ENCODE measurements at regions not wholly inside any gene's neighbourhood (a gene's known extent, or its start where the extent isn't known, plus 50 kb on each side); places are given as distances from the start of the nearest gene placed in this dataset.

- DNase-seq (ENCODE audit: low spot score), result no peak
Measured at GRCh38 chr1:98480271-98480670, 181.2 kb upstream of the SNX7 start.

- no peak for DNase-seq (ENCODE audit: low spot score)
Measured at GRCh38 chr1:98478121-98478520, 183.4 kb upstream of the SNX7 start.

GRCh38 chr1:98472878-98473277 lies 188.6 kb upstream of the SNX7 start:
- no peak for DNase-seq (ENCODE audit: low spot score)

- DNase-seq (ENCODE audit: low spot score), result no peak
Measured at GRCh38 chr1:98471633-98472032, 189.9 kb upstream of the SNX7 start.

GRCh38 chr1:98468111-98468717 lies 193.3 kb upstream of the SNX7 start:
- DNase-seq (ENCODE audit: low spot score), result no peak

GRCh38 chr1:98467586-98467985 lies 193.9 kb upstream of the SNX7 start:
- DNase-seq (ENCODE audit: low spot score), result no peak

GRCh38 chr1:98467122-98467521 lies 194.4 kb upstream of the SNX7 start:
- DNase-seq (ENCODE audit: low spot score), result no peak

- DNase-seq (ENCODE audit: low spot score), result no peak
Measured at GRCh38 chr1:98461873-98462385, 199.6 kb upstream of the SNX7 start.

GRCh38 chr1:98460136-98460535 lies 201.4 kb upstream of the SNX7 start:
- DNase-seq (ENCODE audit: low spot score), result no peak

- DNase-seq (ENCODE audit: low spot score), result no peak
Measured at GRCh38 chr1:98459486-98459870, 202.0 kb upstream of the SNX7 start.

- DNase-seq (ENCODE audit: low spot score), result no peak
Measured at GRCh38 chr1:98458511-98459485, 202.7 kb upstream of the SNX7 start.

GRCh38 chr1:98457248-98457647 lies 204.3 kb upstream of the SNX7 start:
- DNase-seq (ENCODE audit: low spot score), result no peak

GRCh38 chr1:98454666-98455065 lies 206.9 kb upstream of the SNX7 start:
- no peak for DNase-seq (ENCODE audit: low spot score)

GRCh38 chr1:98453066-98453465 lies 208.5 kb upstream of the SNX7 start:
- DNase-seq (ENCODE audit: low spot score), result no peak

- DNase-seq (ENCODE audit: low spot score), result no peak
Measured at GRCh38 chr1:98452162-98452561, 209.4 kb upstream of the SNX7 start.

GRCh38 chr1:98441281-98441680 lies 220.2 kb upstream of the SNX7 start:
- DNase-seq (ENCODE audit: low spot score), result no peak

GRCh38 chr1:98439471-98439870 lies 222.1 kb upstream of the SNX7 start:
- DNase-seq (ENCODE audit: low spot score), result no peak

- no peak for DNase-seq (ENCODE audit: low spot score)
Measured at GRCh38 chr1:98437540-98437939, 224.0 kb upstream of the SNX7 start.

GRCh38 chr1:98437011-98437410 lies 224.5 kb upstream of the SNX7 start:
- DNase-seq (ENCODE audit: low spot score), result no peak

- no peak for DNase-seq (ENCODE audit: low spot score)
Measured at GRCh38 chr1:98429965-98430443, 231.5 kb upstream of the SNX7 start.

- no peak for DNase-seq (ENCODE audit: low spot score)
Measured at GRCh38 chr1:98428864-98429263, 232.7 kb upstream of the SNX7 start.

GRCh38 chr1:98427664-98428063 lies 233.9 kb upstream of the SNX7 start:
- DNase-seq (ENCODE audit: low spot score), result no peak

GRCh38 chr1:98426092-98426491 lies 235.4 kb upstream of the SNX7 start:
- no peak for DNase-seq (ENCODE audit: low spot score)
